GM11168 (cell line): ENCODE measurements at regions not wholly inside any gene's neighbourhood (a gene's known extent, or its start where the extent isn't known, plus 50 kb on each side); places are given as distances from the start of the nearest gene placed in this dataset.
"Not testable (repeated sequence)": the region's sequence is repeated elsewhere in the genome, so short reads cannot be mapped to it uniquely, and the experiment has no call there.

ENCODE experiments used
- in situ Hi-C: fragments of 300-500 bp; cut with MboI; formaldehyde crosslinking; loops from one replicate; pipeline ENCODE4 v1.12.0; 2022; ENCODE audit warnings: low sequenced_read_pairs; ENCODE audit not compliant: unreplicated experiment

GRCh38 chr1:22328331-22329147 is 123.1 kb upstream of the ZBTB40 start:
- in situ Hi-C loops: no loop called here

GRCh38 chr1:22329148-22329515 is 122.5 kb upstream of the ZBTB40 start:
- in situ Hi-C loops: no loop called here

- in situ Hi-C loops: no loop called here
Measured at GRCh38 chr1:22330092-22330759, 121.4 kb upstream of the ZBTB40 start.

- in situ Hi-C loops: no loop called here
Measured at GRCh38 chr1:22330760-22331119, 120.9 kb upstream of the ZBTB40 start.

- in situ Hi-C loops: no loop called here
Measured at GRCh38 chr1:22331618-22332423, 119.8 kb upstream of the ZBTB40 start.

GRCh38 chr1:22332424-22332717 is 119.3 kb upstream of the ZBTB40 start:
- in situ Hi-C loops: no loop called here

GRCh38 chr1:22332795-22333499 is 118.7 kb upstream of the ZBTB40 start:
- in situ Hi-C loops: no loop called here

GRCh38 chr1:22333516-22334121 is 118.0 kb upstream of the ZBTB40 start:
- in situ Hi-C loops: no loop called here

GRCh38 chr1:22334860-22335550 is 116.6 kb upstream of the ZBTB40 start:
- in situ Hi-C loops: no loop called here

- in situ Hi-C loops: not testable (repeated sequence)
Measured at GRCh38 chr1:22336274-22336673, 115.4 kb upstream of the ZBTB40 start.

- in situ Hi-C loops: not testable (repeated sequence)
Measured at GRCh38 chr1:22336696-22337545, 114.7 kb upstream of the ZBTB40 start.

GRCh38 chr1:22338071-22338765 is 113.4 kb upstream of the ZBTB40 start:
- in situ Hi-C loops: no loop called here

GRCh38 chr1:22339237-22339636 is 112.4 kb upstream of the ZBTB40 start:
- in situ Hi-C loops: no loop called here

GRCh38 chr1:22340066-22340465 is 111.6 kb upstream of the ZBTB40 start:
- in situ Hi-C loops: no loop called here

- in situ Hi-C loops: no loop called here
Measured at GRCh38 chr1:22340873-22341272, 110.8 kb upstream of the ZBTB40 start.

- in situ Hi-C loops: no loop called here
Measured at GRCh38 chr1:22341791-22342605, 109.7 kb upstream of the ZBTB40 start.

GRCh38 chr1:22342734-22343191 is 108.9 kb upstream of the ZBTB40 start:
- in situ Hi-C loops: no loop called here
